ENCODE measurements at regions not wholly inside any gene's neighbourhood (a gene's known extent, or its start where the extent isn't known, plus 50 kb on each side); places are given as distances from the start of the nearest gene placed in this dataset.

DNA sequence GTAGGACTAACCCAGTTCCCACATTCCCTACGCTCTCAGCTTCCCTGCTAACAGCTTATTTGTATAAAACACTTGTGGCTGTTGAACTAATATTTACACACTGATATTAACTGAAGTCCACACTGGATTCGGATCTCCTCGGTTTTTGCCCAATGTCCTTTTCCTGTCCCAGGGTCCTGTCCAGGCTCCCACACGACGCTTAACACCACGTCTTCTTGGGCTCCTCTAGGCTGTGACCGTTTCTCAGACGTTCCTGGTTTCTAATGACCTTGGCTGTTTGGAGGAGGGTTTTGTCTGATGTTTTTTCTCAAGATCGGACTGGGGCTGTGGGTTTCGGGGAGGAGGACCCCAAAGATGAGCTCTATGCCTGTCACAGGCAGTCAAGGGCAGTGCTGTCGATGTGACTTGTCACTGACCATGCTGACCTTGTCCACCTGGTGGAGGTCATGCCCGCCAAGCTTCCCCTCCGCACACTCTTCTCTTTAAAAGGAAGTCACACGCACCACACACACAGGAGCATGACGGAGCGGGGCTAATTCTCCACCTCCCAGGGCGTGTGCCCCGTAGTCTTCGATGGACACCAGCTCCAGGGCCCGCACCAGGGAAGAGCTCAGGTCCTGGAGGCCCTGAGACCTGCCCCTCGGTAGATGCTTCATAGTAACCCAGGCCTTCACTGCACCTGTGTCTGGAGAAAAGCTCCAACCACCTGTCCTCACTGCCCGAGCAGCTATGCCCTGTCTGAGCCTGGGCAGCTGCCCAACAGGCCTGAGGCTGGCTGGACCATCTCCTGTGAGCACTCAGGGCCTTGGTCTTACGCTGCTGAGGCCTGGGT, 72.0 kb downstream of the TTLL2 start:
- TF ChIP-seq E2F3 (CRISPR knock-in tag; IDR thresholded peaks at IDR 0.05) (no peak), ADNP (tag; IDR thresholded peaks at IDR 0.05) (no peak), CHCHD3 (CRISPR knock-in tag; IDR thresholded peaks at IDR 0.05) (no peak), NFIC (IDR thresholded peaks at IDR 0.05) (no peak), BDP1 (IDR thresholded peaks at IDR 0.05; ENCODE audit: insufficient read depth, insufficient read length) (no peak), MYC (IDR thresholded peaks at IDR 0.05; ENCODE audit: low read depth, low read length) (no peak), MYC (CRISPR knock-in tag; IDR thresholded peaks at IDR 0.05; ENCODE audit: borderline replicate concordance, low read depth) (no peak), GATA2 (CRISPR knock-in tag; IDR thresholded peaks at IDR 0.05) (no peak), JUND (IDR thresholded peaks at IDR 0.05; ENCODE audit: borderline replicate concordance, low read depth, low read length) (no peak), JUND (tag; IDR thresholded peaks at IDR 0.05; ENCODE audit: borderline replicate concordance, low read depth, low read length) (no peak), SMARCA4 (IDR thresholded peaks at IDR 0.05) (no peak), SUPT5H (IDR thresholded peaks at IDR 0.05) (no peak), YY1 (IDR thresholded peaks at IDR 0.05; ENCODE audit: borderline replicate concordance in 1 of 3, control insufficient read depth in 1 of 3, extremely low read depth in 1 of 3, insufficient read depth in 3 of 3, insufficient read length in 1 of 3, insufficient replicate concordance in 2 of 3, low read depth in 1 of 3, low read length in 2 of 3) (no peak), NCOA1 (IDR thresholded peaks at IDR 0.05; ENCODE audit: low read depth) (no peak)
- TF ChIP-seq, protein P1, sequence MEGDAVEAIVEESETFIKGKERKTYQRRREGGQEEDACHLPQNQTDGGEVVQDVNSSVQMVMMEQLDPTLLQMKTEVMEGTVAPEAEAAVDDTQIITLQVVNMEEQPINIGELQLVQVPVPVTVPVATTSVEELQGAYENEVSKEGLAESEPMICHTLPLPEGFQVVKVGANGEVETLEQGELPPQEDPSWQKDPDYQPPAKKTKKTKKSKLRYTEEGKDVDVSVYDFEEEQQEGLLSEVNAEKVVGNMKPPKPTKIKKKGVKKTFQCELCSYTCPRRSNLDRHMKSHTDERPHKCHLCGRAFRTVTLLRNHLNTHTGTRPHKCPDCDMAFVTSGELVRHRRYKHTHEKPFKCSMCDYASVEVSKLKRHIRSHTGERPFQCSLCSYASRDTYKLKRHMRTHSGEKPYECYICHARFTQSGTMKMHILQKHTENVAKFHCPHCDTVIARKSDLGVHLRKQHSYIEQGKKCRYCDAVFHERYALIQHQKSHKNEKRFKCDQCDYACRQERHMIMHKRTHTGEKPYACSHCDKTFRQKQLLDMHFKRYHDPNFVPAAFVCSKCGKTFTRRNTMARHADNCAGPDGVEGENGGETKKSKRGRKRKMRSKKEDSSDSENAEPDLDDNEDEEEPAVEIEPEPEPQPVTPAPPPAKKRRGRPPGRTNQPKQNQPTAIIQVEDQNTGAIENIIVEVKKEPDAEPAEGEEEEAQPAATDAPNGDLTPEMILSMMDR (IDR thresholded peaks at IDR 0.05 in 2 of 3, conservative IDR thresholded peaks at IDR 0.05 in 1 of 3; ENCODE audit: insufficient read depth in 2 of 3, low read depth in 1 of 3, low read length in 3 of 3): no peak
